ENCODE measurements at regions not wholly inside any gene's neighbourhood (a gene's known extent, or its start where the extent isn't known, plus 50 kb on each side); places are given as distances from the start of the nearest gene placed in this dataset.

- Histone ChIP-seq H4K91ac (ENCODE audit: insufficient read length, low read depth, low read length) (no peak overlapping the region), H3K4ac (ENCODE audit: low read depth, low read length) (no peak overlapping the region), H3K4me1 (ENCODE audit: insufficient read depth, low read length) (no peaks in the 10 kb centered on the region), H2BK120ac (ENCODE audit: low read depth, low read length, poor library complexity, severe bottlenecking) (no peak overlapping the region), H3K14ac (ENCODE audit: insufficient read depth, low read length) (no peak overlapping the region), H3K27ac (ENCODE audit: insufficient read length, low read depth, low read length) (no peak overlapping the region), H3K18ac (ENCODE audit: insufficient read length, low read depth, low read length) (no peak overlapping the region), H3T11ph (ENCODE audit: low read length) (no peak overlapping the region), H4K5ac (ENCODE audit: insufficient read length, low read depth, low read length) (no peak overlapping the region), H2AFZ (ENCODE audit: low read length) (no peak overlapping the region), H4K8ac (replicated peaks; ENCODE audit: insufficient read length, low read depth, low read length) (no peak overlapping the region), H3K56ac (ENCODE audit: insufficient read length, low read depth, low read length) (no peak overlapping the region), H4K20me1 (ENCODE audit: control insufficient read depth, insufficient read depth, insufficient read length) (no peaks in the 10 kb centered on the region), H3K4me2 (ENCODE audit: insufficient read depth, insufficient read length, low read length) (no peak overlapping the region), H3K9me3 (ENCODE audit: control insufficient read depth, low read depth, low read length) (no peaks in the 10 kb centered on the region), H3K27me3 (ENCODE audit: insufficient read depth, low read length) (no peaks in the 10 kb centered on the region), H2BK15ac (ENCODE audit: low read depth, low read length) (no peak overlapping the region), H2AK5ac (ENCODE audit: insufficient read length, low read length) (no peak overlapping the region), H3K79me2 (ENCODE audit: insufficient read depth, low read length) (no peaks in the 10 kb centered on the region), H3K9ac (ENCODE audit: extremely low read depth, insufficient read length, low read length) (no peak overlapping the region), H3K79me1 (ENCODE audit: insufficient read depth, low read depth, low read length, poor library complexity, severe bottlenecking) (no peaks in the 10 kb centered on the region), H3K23me2 (ENCODE audit: insufficient read length, low read depth, low read length, poor library complexity, severe bottlenecking) (no peaks in the 10 kb centered on the region), H3K23ac (ENCODE audit: insufficient read length, low read depth, low read length) (no peak overlapping the region), H2BK5ac (ENCODE audit: insufficient read length, low read length) (no peak overlapping the region), H2BK20ac (ENCODE audit: low read depth, low read length, poor library complexity, severe bottlenecking) (no peak overlapping the region), H2BK12ac (ENCODE audit: insufficient read length, low read depth, low read length) (no peak overlapping the region)
- TF ChIP-seq CTCF (conservative IDR thresholded peaks at IDR 0.05): no peak
- Mint-ChIP-seq H3K27me3 (ENCODE audit: low read depth) (no peaks in the 10 kb centered on the region), H3K36me3 (ENCODE audit: insufficient read depth in 1 of 3, low read depth in 3 of 3) (no peaks in the 10 kb centered on the region; a peak in 1 of 7 replicates), H3K4me1 (peaks cover 2 to 5% of the 10 kb centered on the region in 2 experiments; a peak in 3 of 4 replicates), H3K27ac (no peak overlapping the region), H3K4me3 (no peak overlapping the region), H3K9me3 (peaks cover 0 to 2% of the 10 kb centered on the region in 2 experiments; a peak in 1 of 5 replicates)
- no CpG with 5 or more reads among the region's 2 CpGs for WGBS (ENCODE audit: extremely low coverage, insufficient read length, low lambda C conversion rate)
- no peak for DNase-seq
Measured at GRCh38 chr13:79896851-79897250, 415.9 kb downstream of the NDFIP2 start.
